RWPE1 (cell line): ENCODE measurements at regions not wholly inside any gene's neighbourhood (a gene's known extent, or its start where the extent isn't known, plus 50 kb on each side); places are given as distances from the start of the nearest gene placed in this dataset.

Source experiments
- CTCF ChIA-PET: fragments of 350-600 bp; sonication (Branson Sonifier 250); formaldehyde crosslinking; extraction: SDS; loops from one replicate; lab custom pipeline; 2021; lab: Yijun Ruan, JAX
- POLR2A ChIA-PET: fragments of 400-600 bp; formaldehyde crosslinking; extraction: SDS; loops from one replicate; lab custom pipeline; 2020; ENCODE audit warnings: antibody characterized with exemption; ENCODE audit not compliant: low non-redundant PET; lab: Yijun Ruan, JAX
- DNase-seq: peaks from one replicate; pipeline ENCODE4 v3.0.0; 2012; ENCODE audit warnings: low spot score
- H3K27ac ChIP-seq: fragments of 450-650 bp; 2 replicates; pipeline ENCODE4 v1.5.1; 2017
- TF ChIP-seq, protein P1 (sequence below): fragments of 450-650 bp; conservative IDR thresholded peaks from 2 replicates; pipeline ENCODE4 v1.5.1; 2017; ENCODE audit warnings: low read depth, mild to moderate bottlenecking

DNA sequence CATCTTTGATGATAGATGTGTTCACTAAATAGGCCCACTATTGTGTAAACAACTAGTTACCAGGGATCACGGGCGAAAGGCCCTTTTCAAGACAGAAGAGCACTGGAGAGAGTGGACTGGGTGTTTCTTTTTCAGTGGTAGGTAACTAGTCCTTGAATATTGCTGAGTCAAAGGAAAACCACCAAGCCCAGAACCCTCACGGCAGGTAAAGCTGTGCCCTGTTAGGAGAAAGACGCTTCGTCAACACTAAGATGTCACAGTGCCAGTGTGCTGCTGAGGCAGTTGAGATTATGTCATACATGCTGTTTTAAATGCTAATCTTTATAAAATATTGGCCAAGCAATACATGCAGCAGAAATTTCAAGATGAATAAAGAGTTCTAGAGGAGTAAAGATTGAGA, 578.6 kb downstream of the PYDC2 start:
- H3K27ac ChIP-seq: no peak overlapping the region
- POLR2A ChIA-PET: no interaction called here
- TF ChIP-seq, protein P1, sequence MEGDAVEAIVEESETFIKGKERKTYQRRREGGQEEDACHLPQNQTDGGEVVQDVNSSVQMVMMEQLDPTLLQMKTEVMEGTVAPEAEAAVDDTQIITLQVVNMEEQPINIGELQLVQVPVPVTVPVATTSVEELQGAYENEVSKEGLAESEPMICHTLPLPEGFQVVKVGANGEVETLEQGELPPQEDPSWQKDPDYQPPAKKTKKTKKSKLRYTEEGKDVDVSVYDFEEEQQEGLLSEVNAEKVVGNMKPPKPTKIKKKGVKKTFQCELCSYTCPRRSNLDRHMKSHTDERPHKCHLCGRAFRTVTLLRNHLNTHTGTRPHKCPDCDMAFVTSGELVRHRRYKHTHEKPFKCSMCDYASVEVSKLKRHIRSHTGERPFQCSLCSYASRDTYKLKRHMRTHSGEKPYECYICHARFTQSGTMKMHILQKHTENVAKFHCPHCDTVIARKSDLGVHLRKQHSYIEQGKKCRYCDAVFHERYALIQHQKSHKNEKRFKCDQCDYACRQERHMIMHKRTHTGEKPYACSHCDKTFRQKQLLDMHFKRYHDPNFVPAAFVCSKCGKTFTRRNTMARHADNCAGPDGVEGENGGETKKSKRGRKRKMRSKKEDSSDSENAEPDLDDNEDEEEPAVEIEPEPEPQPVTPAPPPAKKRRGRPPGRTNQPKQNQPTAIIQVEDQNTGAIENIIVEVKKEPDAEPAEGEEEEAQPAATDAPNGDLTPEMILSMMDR: no peak
- CTCF ChIA-PET: no interaction called here
- DNase-seq: no peak

DNA sequence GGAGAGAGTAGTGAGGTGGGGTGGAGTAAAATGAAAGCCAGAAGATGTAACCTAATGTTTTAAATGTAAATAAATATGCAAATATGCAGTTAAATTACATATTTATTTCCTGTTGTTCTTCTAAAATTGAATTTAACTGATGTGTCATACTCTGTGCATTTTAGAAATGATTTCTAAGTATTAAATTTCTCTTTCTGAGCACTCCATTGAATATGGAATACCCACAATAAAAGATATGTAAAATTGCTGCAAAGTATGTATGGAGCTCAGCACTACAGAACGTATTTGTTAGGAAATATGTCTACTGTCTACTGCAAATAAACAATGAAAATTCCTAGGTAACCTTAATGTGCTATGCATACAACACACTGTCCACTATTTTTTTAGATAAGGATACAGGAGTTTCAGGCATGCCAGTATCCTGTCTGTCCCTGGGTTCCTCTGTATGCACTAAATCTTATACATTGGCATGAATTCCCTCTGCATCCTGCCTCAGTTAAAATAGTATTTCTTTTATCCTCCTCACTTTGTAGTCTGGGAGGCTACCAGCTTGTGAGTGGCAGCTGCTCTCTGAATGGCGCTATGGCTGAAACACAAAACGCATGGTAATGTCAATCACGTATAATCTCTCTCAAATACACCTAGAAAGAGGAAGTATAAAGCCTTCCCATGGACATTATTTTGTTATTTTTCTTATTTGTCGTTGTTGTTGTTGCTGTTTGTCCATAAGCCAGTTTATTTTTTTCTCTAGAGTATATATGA, 579.5 kb downstream of the PYDC2 start:
- ChIA-PET POLR2A (no interaction called here), CTCF (no interaction called here)
- H3K27ac ChIP-seq: no peak overlapping the region
- TF ChIP-seq, protein P1: no peak
- no peak for DNase-seq

DNA sequence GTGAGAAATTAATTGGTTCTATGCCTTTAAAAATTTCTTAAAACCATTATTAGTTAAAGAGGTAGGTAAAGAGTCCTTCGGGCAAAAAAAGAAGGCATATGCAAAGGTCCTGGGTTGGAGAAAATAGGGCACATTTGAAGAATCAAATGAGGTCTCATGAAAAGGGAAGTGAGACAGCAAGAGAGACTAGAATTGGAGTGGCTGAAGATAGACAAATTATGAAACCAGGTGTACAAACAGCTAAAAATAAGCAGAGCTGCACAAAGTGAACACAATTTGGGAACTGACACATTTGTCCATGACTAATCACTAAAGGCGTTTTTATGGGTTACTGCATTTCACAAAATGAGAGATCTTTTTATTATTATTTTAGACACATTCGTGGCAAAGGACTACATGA, 581.2 kb downstream of the PYDC2 start:
- CTCF ChIA-PET: no interaction called here
- no peak for DNase-seq

GRCh38 chr3:192054881-192055280, 593.9 kb downstream of the PYDC2 start:
- TF ChIP-seq, protein P1: no peak
- ChIA-PET CTCF (no interaction called here), POLR2A (no interaction called here)
- DNase-seq: peak; percentile 34
- H3K27ac ChIP-seq: no peak overlapping the region

More for the DNA sequence above, 581.2 kb downstream of the PYDC2 start:
- no peak overlapping the region for H3K27ac ChIP-seq
- POLR2A ChIA-PET: no interaction called here
- TF ChIP-seq, protein P1: no peak

DNA sequence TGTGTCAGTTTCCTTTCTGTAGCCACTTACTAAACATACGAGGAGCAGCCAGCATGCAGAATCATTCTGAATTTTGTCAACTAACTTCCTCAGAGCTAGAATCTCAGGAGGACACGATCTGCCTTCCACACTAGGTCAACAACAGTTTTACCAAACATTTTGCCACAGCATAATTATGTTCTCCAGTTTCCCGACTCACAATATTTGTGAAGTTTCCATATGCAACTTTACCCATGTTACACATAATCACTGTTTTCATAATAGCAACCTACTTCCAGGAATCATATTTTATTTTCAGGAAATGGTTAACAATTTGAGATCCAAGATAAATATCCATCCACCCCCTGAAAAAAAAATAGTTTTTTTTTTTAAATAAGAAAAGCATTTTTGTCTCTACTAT, 595.0 kb downstream of the PYDC2 start:
- no peak for DNase-seq
- no peak overlapping the region for H3K27ac ChIP-seq
- ChIA-PET CTCF (no interaction called here), POLR2A (no interaction called here)
- TF ChIP-seq, protein P1: no peak

DNA sequence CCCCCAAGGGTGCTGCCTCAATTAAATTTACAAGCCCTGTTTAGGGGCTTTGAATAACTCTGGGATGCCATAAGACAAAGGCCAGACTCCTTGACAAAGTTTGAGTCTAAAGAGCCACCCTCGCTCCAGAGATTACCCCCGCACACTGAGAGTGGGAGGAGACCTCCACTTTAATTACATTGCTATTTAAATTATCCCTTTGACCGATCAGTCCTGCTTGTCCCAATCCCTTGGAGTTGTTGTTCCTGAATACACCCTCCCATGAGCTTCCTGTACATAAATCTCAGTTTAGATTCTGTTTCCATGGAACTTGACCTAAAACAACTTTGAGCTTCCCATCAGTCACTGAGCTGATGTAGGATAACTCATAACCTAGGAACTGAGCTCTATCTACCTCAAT, 596.3 kb downstream of the PYDC2 start:
- CTCF ChIA-PET: no interaction called here

More for the DNA sequence above, 596.3 kb downstream of the PYDC2 start:
- TF ChIP-seq, protein P1: no peak
- no peak overlapping the region for H3K27ac ChIP-seq
- DNase-seq: no peak
- POLR2A ChIA-PET: no interaction called here
